K562 (cell line): ENCODE measurements at regions not wholly inside any gene's neighbourhood (a gene's known extent, or its start where the extent isn't known, plus 50 kb on each side); places are given as distances from the start of the nearest gene placed in this dataset.

Experiments used
- BHLHE40 ChIP-seq: IDR thresholded peaks from 2 replicates; pipeline ENCODE4 v1.6.1; 2011; ENCODE audit warnings: low read length, improper control_type of control experiment
- CTCF ChIP-seq, 3 experiments: IDR thresholded peaks in 2 of 3; conservative IDR thresholded peaks in 1 of 3; 2 replicates each; pipeline ENCODE4 v1.5.1; 2011 to 2012; ENCODE audit warnings: low read length in 3 of 3, mild to moderate bottlenecking in 3 of 3, control low read depth in 2 of 3, improper control_type of control experiment in 1 of 3, inconsistent platforms in 1 of 3, low read depth in 1 of 3, mixed read lengths in 1 of 3, moderate library complexity in 1 of 3; ENCODE audit not compliant: insufficient read depth in 2 of 3
- ETV1 ChIP-seq: fragments of 450-650 bp; conservative IDR thresholded peaks from 2 replicates; pipeline ENCODE4 v1.6.1; 2016; ENCODE audit warnings: missing genetic modification characterization, control low read depth, low read depth, missing compliant biosample characterization
- EZH2 ChIP-seq: IDR thresholded peaks from 2 replicates; pipeline ENCODE4 v1.6.1; 2012; ENCODE audit warnings: low read depth, mild to moderate bottlenecking, inconsistent platforms, low read length, borderline replicate concordance
- HNRNPLL ChIP-seq: fragments of 200-400 bp; formaldehyde crosslinking; IDR thresholded peaks from 2 replicates; pipeline ENCODE4 v1.6.1; 2017; ENCODE audit warnings: low read length, low read depth, mild to moderate bottlenecking; ENCODE audit not compliant: poor library complexity, severe bottlenecking
- PKNOX1 ChIP-seq: fragments of 450-650 bp; IDR thresholded peaks from 2 replicates; pipeline ENCODE4 v1.6.1; 2016
- POLR2A ChIP-seq: fragments of 450-650 bp; conservative IDR thresholded peaks from 2 replicates; pipeline ENCODE4 v1.6.1; 2016
- SIN3A ChIP-seq, 2 experiments: fragments of 150-350 bp in 1 of 2; IDR thresholded peaks; 2 replicates each; pipeline ENCODE4 v1.6.1; 2011 to 2016; ENCODE audit warnings: borderline replicate concordance in 2 of 2, low read depth in 2 of 2, low read length in 2 of 2, mild to moderate bottlenecking in 2 of 2, moderate library complexity in 2 of 2; ENCODE audit not compliant: control insufficient read depth in 1 of 2
- SRSF7 ChIP-seq: fragments of 200-400 bp; formaldehyde crosslinking; optimal IDR thresholded peaks from 2 replicates; pipeline ENCODE3; 2017; ENCODE audit warnings: mild to moderate bottlenecking, low read depth, low read length
- THAP7 ChIP-seq: fragments of 250-450 bp; sonication (Bioruptor Pico); IDR thresholded peaks from 2 replicates; pipeline ENCODE4 v1.5.0; 2021
- ZNF12 ChIP-seq: sonication (generic); formaldehyde crosslinking; IDR thresholded peaks from 2 replicates; pipeline ENCODE4 v1.4.0; 2020; ENCODE audit warnings: mild to moderate bottlenecking, missing genetic modification reagents
- ZNF436 ChIP-seq: fragments of 250-450, 450-650 bp; sonication (Bioruptor Pico); formaldehyde crosslinking; IDR thresholded peaks from 2 replicates; pipeline ENCODE4 v1.7.0; 2020; ENCODE audit warnings: mild to moderate bottlenecking
- ZNF780A ChIP-seq: fragments of 250-450 bp; sonication (Bioruptor Pico); IDR thresholded peaks from 2 replicates; pipeline ENCODE4 v1.5.0; 2021; ENCODE audit warnings: mild to moderate bottlenecking

- no peak for TF ChIP-seq HNRNPLL
- TF ChIP-seq CTCF (IDR thresholded peaks at IDR 0.05 in 2 of 3, conservative IDR thresholded peaks at IDR 0.05 in 1 of 3; ENCODE audit: insufficient read depth in 2 of 3, low read depth in 1 of 3, low read length in 3 of 3), result no peak
- no peak for TF ChIP-seq ZNF780A (CRISPR knock-in tag)
- TF ChIP-seq PKNOX1, result no peak
- no peak for TF ChIP-seq EZH2
- TF ChIP-seq POLR2A, result no peak
- TF ChIP-seq BHLHE40, result no peak
- TF ChIP-seq ZNF436, result no peak
- TF ChIP-seq THAP7 (CRISPR knock-in tag), result no peak
- TF ChIP-seq ZNF12 (CRISPR knock-in tag), result no peak
- TF ChIP-seq ETV1, result no peak
- no peak for TF ChIP-seq SIN3A (IDR thresholded peaks at IDR 0.05; ENCODE audit: borderline replicate concordance in 2 of 2, control insufficient read depth in 1 of 2, low read depth in 2 of 2, low read length in 2 of 2)
- no peak for TF ChIP-seq SRSF7
These were observed 84.6 kb upstream of the KLF13 start for GRCh38 chr15:31241888-31242522.
